Prostate gland (tissue), 2 donors: ENCODE measurements at regions not wholly inside any gene's neighbourhood (a gene's known extent, or its start where the extent isn't known, plus 50 kb on each side); places are given as distances from the start of the nearest gene placed in this dataset.

Experiments used
- DNase-seq: peaks from one replicate; pipeline ENCODE4 v3.0.0-alpha.2; 2019; ENCODE audit warnings: low spot score
- H3K27ac ChIP-seq, 2 donors: fragments of 200-600 bp; sonication (generic); 2 replicates each; pipeline ENCODE4 v1.5.1; 2017 to 2019
- H3K27me3 ChIP-seq: fragments of 200-600 bp; sonication (generic); replicated peaks from 2 replicates; pipeline ENCODE4 v1.5.1; 2019; ENCODE audit not compliant: insufficient read depth
- H3K36me3 ChIP-seq, 2 donors: fragments of 200-600 bp; sonication (generic); 1 replicate in 1 of 2; 2 replicates in 1 of 2; pipeline versions ENCODE4 v1.5.1 to v1.8.1; 2017 to 2019
- H3K4me1 ChIP-seq: fragments of 200-600 bp; sonication (generic); replicated peaks from 2 replicates; pipeline ENCODE4 v1.5.1; 2019
- H3K4me3 ChIP-seq, 2 donors: fragments of 200-600 bp; sonication (generic); 2 replicates each; pipeline ENCODE4 v1.5.1; 2017 to 2019
- H3K9me3 ChIP-seq: fragments of 200-600 bp; sonication (generic); 2 replicates; pipeline ENCODE4 v1.5.1; 2017
- CTCF ChIP-seq, 4 experiments: fragments of 200-600 bp in 2 of 4; fragments of 450-650 bp in 2 of 4; sonication (generic) in 2 of 4; IDR thresholded peaks; 1 replicate in 3 of 4; 2 replicates in 1 of 4; pipeline ENCODE4 v1.5.1; 2016 to 2019; ENCODE audit warnings: antibody characterized with exemption in 4 of 4, mild to moderate bottlenecking in 2 of 4, moderate library complexity in 2 of 4
- POLR2A ChIP-seq: fragments of 450-650 bp; IDR thresholded peaks from one replicate; pipeline ENCODE4 v1.6.1; 2016; ENCODE audit warnings: antibody characterized with exemption, mild to moderate bottlenecking
- POLR2AphosphoS5 ChIP-seq: sonication (generic); formaldehyde crosslinking; IDR thresholded peaks from one replicate; pipeline ENCODE4 v1.6.1; 2017; ENCODE audit warnings: antibody characterized with exemption
- whole genome bisulfite sequencing: methylation state at CpG from one replicate; pipeline ENCODE4 v1.1.5; 2018; 5-methylcytosine and 5-hydroxymethylcytosine counted together
- intact Hi-C: fragments of 100-400 bp; cut with DNase I; formaldehyde crosslinking; loops from one replicate; pipeline ENCODE4 v1.14.2; 2022

GRCh38 chr2:65960953-65961352, 474.0 kb upstream of the MEIS1 start:
- Histone ChIP-seq H3K27ac (no peak overlapping the region), H3K27me3 (no peaks in the 10 kb centered on the region), H3K36me3 (no peaks in the 10 kb centered on the region), H3K4me3 (no peak overlapping the region), H3K9me3 (no peaks in the 10 kb centered on the region), H3K4me1 (no peaks in the 10 kb centered on the region)
- WGBS = 33% methylated on average over 4 of the region's 4 CpGs
- no peak for DNase-seq
- intact Hi-C loops = no loop called here
- TF ChIP-seq CTCF (IDR thresholded peaks at IDR 0.05) = no peak
- TF ChIP-seq POLR2A = no peak

GRCh38 chr2:65957886-65958285, 477.0 kb upstream of the MEIS1 start:
- Histone ChIP-seq H3K9me3 (no peaks in the 10 kb centered on the region), H3K27me3 (no peaks in the 10 kb centered on the region), H3K4me1 (no peaks in the 10 kb centered on the region), H3K4me3 (no peak overlapping the region), H3K27ac (no peak overlapping the region), H3K36me3 (no peaks in the 10 kb centered on the region)
- 67% methylated on average over 5 of the region's 5 CpGs for WGBS
- intact Hi-C loops = no loop called here
- no peak for DNase-seq
- TF ChIP-seq POLR2AphosphoS5 (no peak), CTCF (IDR thresholded peaks at IDR 0.05) (no peak), POLR2A (no peak)

- DNase-seq = no peak
- Histone ChIP-seq H3K4me1 (no peaks in the 10 kb centered on the region), H3K4me3 (no peak overlapping the region), H3K27ac (no peak overlapping the region), H3K27me3 (no peaks in the 10 kb centered on the region), H3K36me3 (no peaks in the 10 kb centered on the region), H3K9me3 (no peaks in the 10 kb centered on the region)
- intact Hi-C loops = no loop called here
- TF ChIP-seq POLR2AphosphoS5 (no peak), CTCF (IDR thresholded peaks at IDR 0.05) (no peak), POLR2A (no peak)
- WGBS = 87% methylated on average over 2 of the region's 2 CpGs
Measured at GRCh38 chr2:65957454-65957853, 477.5 kb upstream of the MEIS1 start.

- no peaks in the 10 kb centered on the region for H3K4me1 ChIP-seq
- DNase-seq = no peak
- no peaks in the 10 kb centered on the region for H3K27me3 ChIP-seq
- no peaks in the 10 kb centered on the region for H3K36me3 ChIP-seq
- H3K27ac ChIP-seq = no peak overlapping the region
- H3K4me3 ChIP-seq = no peak overlapping the region
- intact Hi-C loops = no loop called here
- WGBS = 75% methylated on average over 2 of the region's 2 CpGs
- H3K9me3 ChIP-seq = no peaks in the 10 kb centered on the region
- TF ChIP-seq CTCF (IDR thresholded peaks at IDR 0.05) (no peak), POLR2A (no peak), POLR2AphosphoS5 (no peak)
Measured at GRCh38 chr2:65955259-65955658, 479.7 kb upstream of the MEIS1 start.

- no peak overlapping the region for H3K27ac ChIP-seq
- H3K4me3 ChIP-seq = no peak overlapping the region
- WGBS = 90% methylated on average over 5 of the region's 5 CpGs
- no peaks in the 10 kb centered on the region for H3K4me1 ChIP-seq
- no peaks in the 10 kb centered on the region for H3K9me3 ChIP-seq
- TF ChIP-seq CTCF (IDR thresholded peaks at IDR 0.05) (no peak), POLR2A (no peak), POLR2AphosphoS5 (no peak)
- intact Hi-C loops = no loop called here
- H3K36me3 ChIP-seq = no peaks in the 10 kb centered on the region
- DNase-seq = no peak
- H3K27me3 ChIP-seq = no peaks in the 10 kb centered on the region
Measured at GRCh38 chr2:65952966-65953761, 481.8 kb upstream of the MEIS1 start.
